ENCODE measurements at regions not wholly inside any gene's neighbourhood (a gene's known extent, or its start where the extent isn't known, plus 50 kb on each side); places are given as distances from the start of the nearest gene placed in this dataset.

GRCh38 chr11:69974528-69974927 is 103.6 kb upstream of the ANO1 start:
- DNase-seq, result no peak

GRCh38 chr11:69975822-69976221 is 102.3 kb upstream of the ANO1 start:
- no peak for DNase-seq

- DNase-seq, result no peak
Measured at GRCh38 chr11:69976794-69977193, 101.3 kb upstream of the ANO1 start.

- DNase-seq, result no peak
Measured at GRCh38 chr11:69977951-69978350, 100.2 kb upstream of the ANO1 start.

GRCh38 chr11:69978841-69979614 is 99.1 kb upstream of the ANO1 start:
- no peak for DNase-seq

- DNase-seq, result no peak
Measured at GRCh38 chr11:69979632-69980031, 98.5 kb upstream of the ANO1 start.

GRCh38 chr11:69981119-69981784 is 96.9 kb upstream of the ANO1 start:
- peak; percentile 47 for DNase-seq

GRCh38 chr11:69982690-69983570 is 95.2 kb upstream of the ANO1 start:
- no peak for DNase-seq

- DNase-seq, result no peak
Measured at GRCh38 chr11:69983571-69983877, 94.6 kb upstream of the ANO1 start.

GRCh38 chr11:69983897-69984438 is 94.1 kb upstream of the ANO1 start:
- DNase-seq, result no peak

- DNase-seq, result no peak
Measured at GRCh38 chr11:69984457-69985261, 93.5 kb upstream of the ANO1 start.

- no peak for DNase-seq
Measured at GRCh38 chr11:69985331-69985640, 92.8 kb upstream of the ANO1 start.

- DNase-seq, result no peak
Measured at GRCh38 chr11:69985641-69986439, 92.3 kb upstream of the ANO1 start.

GRCh38 chr11:69986440-69986787 is 91.7 kb upstream of the ANO1 start:
- DNase-seq, result no peak

GRCh38 chr11:69986830-69987229 is 91.3 kb upstream of the ANO1 start:
- no peak for DNase-seq

- DNase-seq, result no peak
Measured at GRCh38 chr11:69992026-69992425, 86.1 kb upstream of the ANO1 start.

GRCh38 chr11:69992943-69993694 is 85.0 kb upstream of the ANO1 start:
- DNase-seq, result no peak

- no peak for DNase-seq
Measured at GRCh38 chr11:69994810-69995209, 83.3 kb upstream of the ANO1 start.

GRCh38 chr11:69995697-69996096 is 82.4 kb upstream of the ANO1 start:
- DNase-seq, result no peak

- no peak for DNase-seq
Measured at GRCh38 chr11:69996451-69996850, 81.7 kb upstream of the ANO1 start.

GRCh38 chr11:69997352-69997751 is 80.8 kb upstream of the ANO1 start:
- no peak for DNase-seq
